HEK293 (cell line): ENCODE measurements at regions not wholly inside any gene's neighbourhood (a gene's known extent, or its start where the extent isn't known, plus 50 kb on each side); places are given as distances from the start of the nearest gene placed in this dataset.

Experiments
- YY1 ChIP-seq: fragments of 450-650 bp; formaldehyde crosslinking; IDR thresholded peaks from 2 replicates; pipeline ENCODE4 v1.5.1; 2018; ENCODE audit warnings: missing biosample characterization, missing genetic modification characterization
- ZBTB1 ChIP-seq: fragments of 450-650 bp; formaldehyde crosslinking; IDR thresholded peaks from 2 replicates; pipeline ENCODE4 v1.5.1; 2016; ENCODE audit warnings: missing biosample characterization, missing genetic modification characterization
- ZNF121 ChIP-seq: fragments of 450-650 bp; formaldehyde crosslinking; IDR thresholded peaks from 2 replicates; pipeline ENCODE4 v1.5.1; 2016; ENCODE audit warnings: missing biosample characterization, missing genetic modification characterization
- ZNF274 ChIP-seq, 2 experiments: fragments of 200-500 bp in 1 of 2; fragments of 450-650 bp in 1 of 2; sonication (Bioruptor generic) in 1 of 2; formaldehyde crosslinking in 1 of 2; IDR thresholded peaks; 2 replicates each; pipeline versions ENCODE4 v1.5.1 to v1.6.1; 2014 to 2016; ENCODE audit warnings: borderline replicate concordance in 1 of 2, inconsistent platforms in 1 of 2, low read length in 1 of 2, missing biosample characterization in 1 of 2, missing genetic modification characterization in 1 of 2
- ZNF324 ChIP-seq: fragments of 450-650 bp; formaldehyde crosslinking; IDR thresholded peaks from 2 replicates; pipeline ENCODE4 v1.5.1; 2016; ENCODE audit warnings: missing biosample characterization, missing genetic modification characterization
- ZNF571 ChIP-seq: fragments of 450-650 bp; formaldehyde crosslinking; IDR thresholded peaks from 2 replicates; pipeline ENCODE4 v1.5.0; 2017; ENCODE audit warnings: missing biosample characterization, missing genetic modification characterization
- ZNF600 ChIP-seq: fragments of 450-650 bp; formaldehyde crosslinking; IDR thresholded peaks from 2 replicates; pipeline ENCODE4 v1.5.1; 2016; ENCODE audit warnings: missing biosample characterization, missing genetic modification characterization
- ZSCAN23 ChIP-seq: fragments of 450-650 bp; formaldehyde crosslinking; IDR thresholded peaks from 2 replicates; pipeline ENCODE4 v1.5.1; 2016; ENCODE audit warnings: missing biosample characterization, missing genetic modification characterization
- TF ChIP-seq, protein P1 (sequence below): fragments of 450-650 bp; formaldehyde crosslinking; IDR thresholded peaks from 2 replicates; pipeline ENCODE4 v1.5.1; 2016; ENCODE audit warnings: missing biosample characterization, missing genetic modification characterization
- TF ChIP-seq, protein P2 (sequence below): fragments of 450-650 bp; formaldehyde crosslinking; IDR thresholded peaks from 2 replicates; pipeline ENCODE4 v1.5.1; 2016; ENCODE audit warnings: missing biosample characterization, missing genetic modification characterization
- TF ChIP-seq, protein P3 (sequence below): fragments of 450-650 bp; formaldehyde crosslinking; IDR thresholded peaks from 2 replicates; pipeline ENCODE4 v1.5.1; 2016; ENCODE audit warnings: missing biosample characterization, missing genetic modification characterization

DNA sequence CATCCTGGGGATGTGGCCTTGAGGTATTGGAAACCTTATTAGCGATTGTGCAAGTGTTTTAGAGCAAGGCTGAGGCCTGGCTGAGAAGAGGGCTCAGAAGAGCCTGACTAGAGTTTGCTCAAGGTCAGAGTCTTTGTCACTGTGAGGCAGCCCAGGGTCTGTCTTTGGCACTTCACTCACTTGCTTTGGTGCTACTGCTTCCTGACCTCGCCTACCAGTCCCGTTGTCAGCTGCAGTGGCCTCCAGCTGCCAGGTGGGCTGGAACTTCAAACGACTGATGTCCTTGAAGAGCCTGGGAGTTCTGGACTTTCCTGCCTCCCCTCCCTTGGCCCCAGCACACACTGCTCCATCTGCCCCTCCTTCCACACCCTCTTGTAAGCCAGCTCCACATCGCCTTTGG is 228.0 kb downstream of the SNX18 start:
- no peak for TF ChIP-seq ZSCAN23 (tag by site-specific recombination)
- TF ChIP-seq ZNF121, result no peak
- TF ChIP-seq, protein P1, sequence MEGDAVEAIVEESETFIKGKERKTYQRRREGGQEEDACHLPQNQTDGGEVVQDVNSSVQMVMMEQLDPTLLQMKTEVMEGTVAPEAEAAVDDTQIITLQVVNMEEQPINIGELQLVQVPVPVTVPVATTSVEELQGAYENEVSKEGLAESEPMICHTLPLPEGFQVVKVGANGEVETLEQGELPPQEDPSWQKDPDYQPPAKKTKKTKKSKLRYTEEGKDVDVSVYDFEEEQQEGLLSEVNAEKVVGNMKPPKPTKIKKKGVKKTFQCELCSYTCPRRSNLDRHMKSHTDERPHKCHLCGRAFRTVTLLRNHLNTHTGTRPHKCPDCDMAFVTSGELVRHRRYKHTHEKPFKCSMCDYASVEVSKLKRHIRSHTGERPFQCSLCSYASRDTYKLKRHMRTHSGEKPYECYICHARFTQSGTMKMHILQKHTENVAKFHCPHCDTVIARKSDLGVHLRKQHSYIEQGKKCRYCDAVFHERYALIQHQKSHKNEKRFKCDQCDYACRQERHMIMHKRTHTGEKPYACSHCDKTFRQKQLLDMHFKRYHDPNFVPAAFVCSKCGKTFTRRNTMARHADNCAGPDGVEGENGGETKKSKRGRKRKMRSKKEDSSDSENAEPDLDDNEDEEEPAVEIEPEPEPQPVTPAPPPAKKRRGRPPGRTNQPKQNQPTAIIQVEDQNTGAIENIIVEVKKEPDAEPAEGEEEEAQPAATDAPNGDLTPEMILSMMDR (tag by site-specific recombination), result no peak
- TF ChIP-seq, protein P2, sequence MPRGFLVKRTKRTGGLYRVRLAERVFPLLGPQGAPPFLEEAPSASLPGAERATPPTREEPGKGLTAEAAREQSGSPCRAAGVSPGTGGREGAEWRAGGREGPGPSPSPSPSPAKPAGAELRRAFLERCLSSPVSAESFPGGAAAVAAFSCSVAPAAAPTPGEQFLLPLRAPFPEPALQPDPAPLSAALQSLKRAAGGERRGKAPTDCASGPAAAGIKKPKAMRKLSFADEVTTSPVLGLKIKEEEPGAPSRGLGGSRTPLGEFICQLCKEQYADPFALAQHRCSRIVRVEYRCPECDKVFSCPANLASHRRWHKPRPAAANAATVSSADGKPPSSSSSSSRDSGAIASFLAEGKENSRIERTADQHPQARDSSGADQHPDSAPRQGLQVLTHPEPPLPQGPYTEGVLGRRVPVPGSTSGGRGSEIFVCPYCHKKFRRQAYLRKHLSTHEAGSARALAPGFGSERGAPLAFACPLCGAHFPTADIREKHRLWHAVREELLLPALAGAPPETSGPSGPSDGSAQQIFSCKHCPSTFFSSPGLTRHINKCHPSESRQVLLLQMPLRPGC (tag by site-specific recombination), result no peak
- TF ChIP-seq ZNF571, result no peak
- TF ChIP-seq ZNF324 (tag by site-specific recombination), result no peak
- no peak for TF ChIP-seq ZNF274 (IDR thresholded peaks at IDR 0.05; ENCODE audit: low read length)
- TF ChIP-seq ZNF274 (tag by site-specific recombination; IDR thresholded peaks at IDR 0.05; ENCODE audit: borderline replicate concordance), result no peak
- no peak for TF ChIP-seq YY1 (tag by site-specific recombination)
- no peak for TF ChIP-seq ZBTB1 (tag by site-specific recombination)
- TF ChIP-seq, protein P3, sequence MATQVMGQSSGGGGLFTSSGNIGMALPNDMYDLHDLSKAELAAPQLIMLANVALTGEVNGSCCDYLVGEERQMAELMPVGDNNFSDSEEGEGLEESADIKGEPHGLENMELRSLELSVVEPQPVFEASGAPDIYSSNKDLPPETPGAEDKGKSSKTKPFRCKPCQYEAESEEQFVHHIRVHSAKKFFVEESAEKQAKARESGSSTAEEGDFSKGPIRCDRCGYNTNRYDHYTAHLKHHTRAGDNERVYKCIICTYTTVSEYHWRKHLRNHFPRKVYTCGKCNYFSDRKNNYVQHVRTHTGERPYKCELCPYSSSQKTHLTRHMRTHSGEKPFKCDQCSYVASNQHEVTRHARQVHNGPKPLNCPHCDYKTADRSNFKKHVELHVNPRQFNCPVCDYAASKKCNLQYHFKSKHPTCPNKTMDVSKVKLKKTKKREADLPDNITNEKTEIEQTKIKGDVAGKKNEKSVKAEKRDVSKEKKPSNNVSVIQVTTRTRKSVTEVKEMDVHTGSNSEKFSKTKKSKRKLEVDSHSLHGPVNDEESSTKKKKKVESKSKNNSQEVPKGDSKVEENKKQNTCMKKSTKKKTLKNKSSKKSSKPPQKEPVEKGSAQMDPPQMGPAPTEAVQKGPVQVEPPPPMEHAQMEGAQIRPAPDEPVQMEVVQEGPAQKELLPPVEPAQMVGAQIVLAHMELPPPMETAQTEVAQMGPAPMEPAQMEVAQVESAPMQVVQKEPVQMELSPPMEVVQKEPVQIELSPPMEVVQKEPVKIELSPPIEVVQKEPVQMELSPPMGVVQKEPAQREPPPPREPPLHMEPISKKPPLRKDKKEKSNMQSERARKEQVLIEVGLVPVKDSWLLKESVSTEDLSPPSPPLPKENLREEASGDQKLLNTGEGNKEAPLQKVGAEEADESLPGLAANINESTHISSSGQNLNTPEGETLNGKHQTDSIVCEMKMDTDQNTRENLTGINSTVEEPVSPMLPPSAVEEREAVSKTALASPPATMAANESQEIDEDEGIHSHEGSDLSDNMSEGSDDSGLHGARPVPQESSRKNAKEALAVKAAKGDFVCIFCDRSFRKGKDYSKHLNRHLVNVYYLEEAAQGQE (tag by site-specific recombination), result no peak
- no peak for TF ChIP-seq ZNF600
